ENCODE measurements at regions not wholly inside any gene's neighbourhood (a gene's known extent, or its start where the extent isn't known, plus 50 kb on each side); places are given as distances from the start of the nearest gene placed in this dataset.

DNA sequence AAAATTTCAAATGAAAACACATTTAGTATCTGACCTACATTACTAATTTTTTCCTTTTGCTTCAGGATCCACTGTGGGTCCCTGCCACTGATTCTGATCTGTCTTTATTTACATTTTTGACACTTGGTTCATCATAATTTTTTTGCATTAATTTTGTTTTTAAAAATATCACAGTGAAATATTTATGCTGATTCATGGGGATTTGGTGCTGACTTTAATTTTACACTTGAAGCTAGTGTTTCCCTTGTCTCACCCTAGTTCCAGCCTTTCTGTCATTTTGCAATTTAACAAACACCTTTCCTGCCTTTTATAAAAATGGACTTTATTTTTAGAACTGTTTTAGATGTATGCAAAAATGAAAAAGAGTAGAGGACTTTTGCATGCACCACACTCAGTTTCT is 111.9 kb upstream of the MARCHF11 start:
- Histone ChIP-seq H3K27me3 (ENCODE audit: control insufficient read depth in 1 of 2, insufficient read depth in 2 of 2, low read length in 2 of 2) (no peaks in the 10 kb centered on the region), H2AFZ (ENCODE audit: low read length) (no peak overlapping the region), H3K27ac (ENCODE audit: extremely low read length, insufficient read depth, low read length) (no peak overlapping the region), H3K36me3 (replicated peaks in 1 of 2; ENCODE audit: control insufficient read depth in 1 of 2, insufficient read depth in 2 of 2, low read length in 2 of 2) (no peaks in the 10 kb centered on the region), H4K20me1 (ENCODE audit: insufficient read depth, low read length) (no peaks in the 10 kb centered on the region), H3K9ac (ENCODE audit: insufficient read depth, low read depth, low read length) (no peak overlapping the region), H3K9me3 (ENCODE audit: low read length) (peaks cover 5% of the 10 kb centered on the region), H3K4me2 (ENCODE audit: low read depth, low read length) (no peak overlapping the region), H3K79me2 (ENCODE audit: insufficient read depth, low read length) (no peaks in the 10 kb centered on the region), H3K4me1 (ENCODE audit: insufficient read depth, low read length) (no peaks in the 10 kb centered on the region), H3K4me3 (replicated peaks in 1 of 3; ENCODE audit: insufficient read depth in 1 of 3, low read depth in 2 of 3, low read length in 3 of 3) (no peak overlapping the region)
- in situ Hi-C loops (cut with HindIII; ENCODE audit: extremely low pct_ligation_motif_present, low pct_unique_long_range_greater_than_20kb), result no loop called here
- no peak for ATAC-seq
- no peak for FAIRE-seq
- DNase-seq (ENCODE audit: low spot score), result no peak
- no TSS peak for BruUV-seq (replicated peaks)
- TF ChIP-seq ZNF367 (CRISPR knock-in tag; IDR thresholded peaks at IDR 0.05; ENCODE audit: borderline replicate concordance) (no peak), MAFF (IDR thresholded peaks at IDR 0.05; ENCODE audit: low read depth, low read length) (peak; percentile 70), KDM4B (CRISPR knock-in tag; IDR thresholded peaks at IDR 0.05) (no peak), PAF1 (CRISPR knock-in tag; IDR thresholded peaks at IDR 0.05) (no peak), MAFK (conservative IDR thresholded peaks at IDR 0.05 in 1 of 2, IDR thresholded peaks at IDR 0.05 in 1 of 2; ENCODE audit: low read length in 2 of 2) (peak; percentile 61 to 76), ZNF792 (CRISPR knock-in tag; IDR thresholded peaks at IDR 0.05) (no peak)
- TF ChIP-seq, protein P1, sequence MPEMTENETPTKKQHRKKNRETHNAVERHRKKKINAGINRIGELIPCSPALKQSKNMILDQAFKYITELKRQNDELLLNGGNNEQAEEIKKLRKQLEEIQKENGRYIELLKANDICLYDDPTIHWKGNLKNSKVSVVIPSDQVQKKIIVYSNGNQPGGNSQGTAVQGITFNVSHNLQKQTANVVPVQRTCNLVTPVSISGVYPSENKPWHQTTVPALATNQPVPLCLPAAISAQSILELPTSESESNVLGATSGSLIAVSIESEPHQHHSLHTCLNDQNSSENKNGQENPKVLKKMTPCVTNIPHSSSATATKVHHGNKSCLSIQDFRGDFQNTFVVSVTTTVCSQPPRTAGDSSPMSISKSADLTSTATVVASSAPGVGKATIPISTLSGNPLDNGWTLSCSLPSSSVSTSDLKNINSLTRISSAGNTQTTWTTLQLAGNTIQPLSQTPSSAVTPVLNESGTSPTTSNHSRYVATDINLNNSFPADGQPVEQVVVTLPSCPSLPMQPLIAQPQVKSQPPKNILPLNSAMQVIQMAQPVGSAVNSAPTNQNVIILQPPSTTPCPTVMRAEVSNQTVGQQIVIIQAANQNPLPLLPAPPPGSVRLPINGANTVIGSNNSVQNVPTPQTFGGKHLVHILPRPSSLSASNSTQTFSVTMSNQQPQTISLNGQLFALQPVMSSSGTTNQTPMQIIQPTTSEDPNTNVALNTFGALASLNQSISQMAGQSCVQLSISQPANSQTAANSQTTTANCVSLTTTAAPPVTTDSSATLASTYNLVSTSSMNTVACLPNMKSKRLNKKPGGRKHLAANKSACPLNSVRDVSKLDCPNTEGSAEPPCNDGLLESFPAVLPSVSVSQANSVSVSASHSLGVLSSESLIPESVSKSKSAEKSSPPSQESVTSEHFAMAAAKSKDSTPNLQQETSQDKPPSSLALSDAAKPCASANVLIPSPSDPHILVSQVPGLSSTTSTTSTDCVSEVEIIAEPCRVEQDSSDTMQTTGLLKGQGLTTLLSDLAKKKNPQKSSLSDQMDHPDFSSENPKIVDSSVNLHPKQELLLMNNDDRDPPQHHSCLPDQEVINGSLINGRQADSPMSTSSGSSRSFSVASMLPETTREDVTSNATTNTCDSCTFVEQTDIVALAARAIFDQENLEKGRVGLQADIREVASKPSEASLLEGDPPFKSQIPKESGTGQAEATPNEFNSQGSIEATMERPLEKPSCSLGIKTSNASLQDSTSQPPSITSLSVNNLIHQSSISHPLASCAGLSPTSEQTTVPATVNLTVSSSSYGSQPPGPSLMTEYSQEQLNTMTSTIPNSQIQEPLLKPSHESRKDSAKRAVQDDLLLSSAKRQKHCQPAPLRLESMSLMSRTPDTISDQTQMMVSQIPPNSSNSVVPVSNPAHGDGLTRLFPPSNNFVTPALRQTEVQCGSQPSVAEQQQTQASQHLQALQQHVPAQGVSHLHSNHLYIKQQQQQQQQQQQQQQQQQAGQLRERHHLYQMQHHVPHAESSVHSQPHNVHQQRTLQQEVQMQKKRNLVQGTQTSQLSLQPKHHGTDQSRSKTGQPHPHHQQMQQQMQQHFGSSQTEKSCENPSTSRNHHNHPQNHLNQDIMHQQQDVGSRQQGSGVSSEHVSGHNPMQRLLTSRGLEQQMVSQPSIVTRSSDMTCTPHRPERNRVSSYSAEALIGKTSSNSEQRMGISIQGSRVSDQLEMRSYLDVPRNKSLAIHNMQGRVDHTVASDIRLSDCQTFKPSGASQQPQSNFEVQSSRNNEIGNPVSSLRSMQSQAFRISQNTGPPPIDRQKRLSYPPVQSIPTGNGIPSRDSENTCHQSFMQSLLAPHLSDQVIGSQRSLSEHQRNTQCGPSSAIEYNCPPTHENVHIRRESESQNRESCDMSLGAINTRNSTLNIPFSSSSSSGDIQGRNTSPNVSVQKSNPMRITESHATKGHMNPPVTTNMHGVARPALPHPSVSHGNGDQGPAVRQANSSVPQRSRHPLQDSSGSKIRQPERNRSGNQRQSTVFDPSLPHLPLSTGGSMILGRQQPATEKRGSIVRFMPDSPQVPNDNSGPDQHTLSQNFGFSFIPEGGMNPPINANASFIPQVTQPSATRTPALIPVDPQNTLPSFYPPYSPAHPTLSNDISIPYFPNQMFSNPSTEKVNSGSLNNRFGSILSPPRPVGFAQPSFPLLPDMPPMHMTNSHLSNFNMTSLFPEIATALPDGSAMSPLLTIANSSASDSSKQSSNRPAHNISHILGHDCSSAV (CRISPR knock-in tag; IDR thresholded peaks at IDR 0.05; ENCODE audit: borderline replicate concordance), result no peak
- CTCF ChIA-PET (ENCODE audit: low intra/inter-chr PET ratio, low total read pairs), result no interaction called here
- POLR2A ChIA-PET, result no interaction called here
- intact Hi-C loops (cut with micrococcal nuclease; ENCODE audit: unreplicated experiment), result no loop called here
